HG03108 (cell line): ENCODE measurements at regions not wholly inside any gene's neighbourhood (a gene's known extent, or its start where the extent isn't known, plus 50 kb on each side); places are given as distances from the start of the nearest gene placed in this dataset.
"Not testable (repeated sequence)": the region's sequence is repeated elsewhere in the genome, so short reads cannot be mapped to it uniquely, and the experiment has no call there.

Source experiments
- ATAC-seq: cut with Tn5 transposase; IDR thresholded peaks from one replicate; pipeline ENCODE4 v1.9.1; 2021; ENCODE audit warnings: moderate library complexity; ENCODE audit not compliant: unreplicated experiment

GRCh38 chr12:9413862-9414261, 193.9 kb downstream of the KLRB1 start:
- ATAC-seq: not testable (repeated sequence)

DNA sequence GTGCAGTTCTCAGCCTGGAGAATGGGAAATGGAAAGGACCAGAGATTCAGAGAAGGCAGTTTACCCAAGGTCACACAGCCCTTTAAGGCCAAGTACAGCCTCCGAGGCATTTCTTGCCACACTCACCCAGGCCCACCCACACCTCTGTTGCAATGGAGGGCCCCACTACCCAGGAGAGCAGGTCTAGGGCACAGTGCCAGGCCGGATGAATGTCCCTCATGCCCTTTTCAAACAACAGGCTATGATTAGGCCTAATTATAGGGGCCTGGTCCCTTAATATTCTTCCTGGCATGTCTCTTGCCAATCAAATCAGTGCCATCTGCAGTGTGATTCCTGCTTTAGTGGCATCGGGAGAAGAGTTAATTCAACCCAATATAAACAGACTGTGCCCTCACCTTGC, 195.3 kb downstream of the KLRB1 start:
- not testable (repeated sequence) for ATAC-seq

DNA sequence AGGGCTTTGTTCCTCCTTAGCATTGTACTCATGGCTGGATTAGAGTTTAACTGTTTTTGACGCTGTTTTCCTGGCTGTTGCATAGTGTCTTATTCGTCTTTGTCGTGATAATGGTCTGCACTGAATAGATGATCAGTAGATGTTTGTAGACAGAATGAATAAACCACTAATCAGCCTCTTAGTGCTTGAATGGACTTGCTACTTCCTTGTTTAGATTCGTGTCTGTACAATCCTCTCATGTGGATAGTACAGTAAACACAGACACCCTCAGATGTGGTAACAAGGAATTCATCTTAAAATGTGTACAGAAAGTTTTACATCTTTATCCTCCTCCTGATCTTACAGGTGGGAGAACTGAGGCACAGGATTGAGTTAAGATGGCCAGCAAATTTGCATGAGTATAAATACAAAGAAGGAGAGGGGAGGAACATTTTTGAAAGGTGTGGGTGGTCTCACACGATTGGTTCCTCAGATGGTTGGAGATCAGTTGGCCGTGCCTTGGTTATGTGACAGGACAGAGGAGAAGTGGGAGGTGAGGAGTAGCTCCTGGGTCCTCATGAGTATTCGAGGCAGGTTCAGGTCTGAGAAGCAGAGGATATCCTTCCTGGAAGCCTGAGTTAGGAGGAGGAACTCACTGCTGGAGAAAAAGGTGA, 196.0 kb downstream of the KLRB1 start:
- ATAC-seq: not testable (repeated sequence)

DNA sequence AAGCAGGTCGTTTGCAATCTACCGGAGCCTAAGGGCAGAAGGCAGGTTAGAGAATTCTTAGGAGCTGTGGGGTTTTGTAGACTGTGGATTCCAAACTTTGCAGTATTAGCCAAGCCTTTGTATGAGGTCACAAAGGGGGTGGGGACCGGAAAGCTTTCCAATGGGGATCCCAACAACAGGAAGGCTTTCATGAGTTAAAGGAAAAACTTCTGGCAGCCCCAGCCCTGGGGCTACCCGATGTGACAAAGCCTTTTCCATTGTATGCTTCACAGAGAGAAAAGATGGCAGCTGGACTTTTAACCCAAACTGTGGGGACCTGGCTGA, 199.2 kb upstream of the PZP start:
- not testable (repeated sequence) for ATAC-seq

DNA sequence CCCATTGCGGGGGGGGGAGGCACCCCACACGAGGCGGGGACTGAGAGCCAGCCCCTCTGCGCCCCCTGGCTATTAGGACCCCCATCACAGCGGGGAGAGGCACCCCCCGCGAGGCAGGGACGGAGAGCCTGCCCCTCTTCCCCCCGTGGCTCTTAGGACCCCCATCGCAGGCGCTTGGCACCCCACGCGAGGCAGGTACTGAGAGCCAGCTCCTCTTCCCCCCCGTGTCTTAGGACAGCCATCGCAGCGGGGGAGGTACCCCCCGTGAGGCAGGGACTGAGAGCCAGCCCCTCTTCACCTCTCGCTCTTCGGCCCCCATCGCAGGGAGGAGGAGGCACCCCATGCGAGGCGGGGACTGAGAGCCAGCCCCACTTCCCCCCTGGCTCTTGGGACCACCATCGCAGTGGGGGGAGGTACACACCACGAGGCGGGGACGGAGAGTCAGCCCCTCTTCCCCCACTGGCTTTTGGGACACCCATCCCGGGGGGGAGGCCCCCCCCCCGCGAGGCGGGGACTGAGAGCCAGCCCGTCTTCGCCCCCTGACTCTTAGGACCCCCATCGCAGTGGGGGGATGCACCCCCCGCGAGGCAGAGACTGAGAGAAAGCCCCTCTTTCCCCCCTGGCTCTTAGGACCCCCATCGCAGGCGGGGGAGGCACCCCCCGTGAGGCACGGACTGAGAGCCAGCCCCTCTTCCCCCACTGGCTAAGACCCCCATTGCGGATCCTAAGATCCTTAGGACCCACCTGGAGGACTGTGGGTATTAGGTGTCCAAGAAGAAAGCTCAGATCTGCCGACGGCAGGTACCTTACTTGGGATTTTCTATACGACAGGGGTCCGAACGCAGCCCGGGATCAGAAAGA, 198.6 kb upstream of the PZP start:
- no peak for ATAC-seq

- ATAC-seq: no peak
Observed at GRCh38 chr12:9405886-9406563, 197.8 kb upstream of the PZP start.

DNA sequence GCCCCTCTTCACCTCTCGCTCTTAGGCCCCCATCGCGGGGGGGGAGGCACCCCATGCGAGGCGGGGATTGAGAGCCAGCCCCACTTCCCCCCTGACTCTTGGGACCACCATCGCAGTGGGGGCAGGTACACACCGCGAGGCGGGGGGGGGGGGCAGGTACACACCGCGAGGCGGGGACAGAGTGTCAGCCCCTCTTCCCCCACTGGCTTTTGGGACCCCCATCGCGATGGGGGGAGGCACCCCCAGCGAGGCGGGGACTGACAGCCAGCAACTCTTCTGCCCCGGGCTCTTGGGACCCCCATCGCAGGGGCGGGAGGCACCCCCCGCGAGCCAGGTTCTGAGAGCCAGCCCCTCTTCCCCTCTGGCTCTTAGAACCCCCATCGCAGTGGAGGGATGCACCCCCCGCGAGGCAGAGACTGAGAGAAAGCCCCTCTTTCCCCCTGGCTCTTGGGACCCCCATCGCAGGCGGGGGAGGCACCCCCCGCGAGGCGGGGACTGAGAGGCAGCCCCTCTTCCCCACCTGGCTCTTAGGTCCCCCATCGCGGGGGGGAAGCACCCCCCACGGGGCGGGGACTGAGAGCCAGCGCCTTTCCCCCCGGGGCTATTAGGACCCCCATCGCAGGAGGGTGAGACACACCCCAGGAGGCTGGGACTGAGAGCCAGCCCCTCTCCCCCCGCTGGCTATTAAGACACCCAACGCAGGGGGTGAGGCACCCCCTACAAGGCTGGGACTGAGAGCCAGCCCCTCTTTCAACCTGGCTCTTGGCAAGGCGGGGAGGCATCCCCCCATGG, 196.5 kb upstream of the PZP start:
- no peak for ATAC-seq

DNA sequence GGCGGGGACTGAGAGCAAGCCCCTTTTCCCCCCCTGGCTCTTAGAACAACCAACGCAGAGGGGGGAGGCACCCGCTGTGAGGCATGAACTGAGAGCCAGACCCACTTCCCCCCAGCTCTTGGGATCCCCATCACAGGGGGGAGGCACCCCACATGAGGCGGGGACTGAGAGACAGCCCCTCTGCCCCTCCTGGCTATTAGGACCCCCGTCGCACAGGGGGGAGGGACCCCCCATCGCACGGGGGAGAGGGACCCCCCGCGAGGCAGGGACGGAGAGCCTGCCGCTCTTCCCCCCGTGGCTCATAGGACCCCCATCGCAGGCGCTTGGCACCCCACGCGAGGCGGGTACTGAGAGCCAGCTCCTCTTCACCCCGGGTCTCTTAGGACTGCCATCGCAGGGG, 195.8 kb upstream of the PZP start:
- ATAC-seq: no peak

DNA sequence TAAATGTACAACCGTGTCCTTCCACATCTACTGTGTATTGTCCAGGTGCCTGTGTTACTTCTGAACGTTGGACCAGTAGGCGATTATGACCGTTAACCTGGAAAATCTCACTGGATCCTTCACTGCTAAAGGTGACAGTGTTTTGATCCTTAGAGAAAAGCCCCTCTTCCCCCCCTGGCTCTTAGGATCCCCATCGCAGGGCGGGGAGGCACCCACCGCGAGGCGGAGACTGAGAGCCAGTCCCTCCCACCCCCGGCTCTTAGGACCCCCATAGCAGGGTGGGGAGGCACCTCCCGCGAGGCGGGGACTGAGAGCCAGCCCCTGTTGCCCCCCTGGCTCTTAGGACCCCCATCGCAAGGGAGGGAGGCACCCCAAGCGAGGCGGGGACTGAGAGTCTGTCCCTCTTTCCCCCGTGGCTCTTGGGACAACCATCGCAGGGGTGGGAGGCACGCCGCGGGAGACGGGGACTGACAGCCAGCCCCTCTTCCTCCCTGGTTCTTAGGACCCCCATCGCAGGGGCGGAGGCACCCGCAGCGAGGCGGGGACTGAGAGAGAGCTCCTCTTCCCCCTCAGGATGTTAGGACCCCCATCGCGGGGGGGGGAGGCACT, 194.3 kb upstream of the PZP start:
- ATAC-seq: not testable (repeated sequence)

- not testable (repeated sequence) for ATAC-seq
Observed at GRCh38 chr12:9396367-9396766, 188.2 kb upstream of the PZP start.

- ATAC-seq: not testable (repeated sequence)
Observed at GRCh38 chr12:9395220-9395619, 187.0 kb upstream of the PZP start.

DNA sequence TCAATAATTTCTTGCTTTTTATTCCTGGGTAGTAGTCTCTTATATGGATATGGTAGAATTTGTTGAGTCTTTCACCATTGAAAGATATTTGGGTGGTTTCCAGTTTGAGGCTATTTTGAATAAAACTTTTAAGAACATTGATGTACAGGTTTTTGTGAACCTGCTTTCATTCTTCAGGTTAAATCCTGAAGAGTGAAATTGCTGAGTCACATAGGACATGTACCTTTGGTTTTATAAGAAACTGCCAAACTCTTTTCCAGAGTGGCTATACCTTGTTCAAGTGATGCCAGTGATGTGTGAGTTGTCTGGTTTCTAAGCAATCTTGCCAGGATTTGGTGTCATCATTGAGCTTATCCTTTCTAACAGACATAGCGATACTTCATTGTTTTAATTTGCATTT, 184.6 kb upstream of the PZP start:
- no peak for ATAC-seq

- no peak for ATAC-seq
Observed at GRCh38 chr12:9391815-9392214, 183.6 kb upstream of the PZP start.

DNA sequence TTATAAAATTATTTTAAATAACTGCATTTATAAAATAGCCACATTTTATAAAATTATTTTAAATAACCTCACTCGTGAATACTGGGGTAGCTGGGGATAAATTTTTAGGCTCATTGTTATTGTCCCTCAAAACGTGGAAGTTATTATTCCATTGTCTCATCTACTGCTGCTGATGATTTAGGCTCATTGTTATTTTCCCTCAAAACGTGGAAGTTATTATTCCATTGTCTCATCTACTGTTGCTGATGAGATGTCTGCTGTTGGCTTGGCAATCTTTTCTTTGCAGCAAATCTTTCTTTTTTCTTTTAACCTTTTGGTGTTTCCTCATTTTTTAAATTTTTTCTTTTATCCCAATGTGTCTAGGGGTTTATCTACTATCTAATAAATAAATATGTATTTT, 182.6 kb upstream of the PZP start:
- ATAC-seq: no peak

DNA sequence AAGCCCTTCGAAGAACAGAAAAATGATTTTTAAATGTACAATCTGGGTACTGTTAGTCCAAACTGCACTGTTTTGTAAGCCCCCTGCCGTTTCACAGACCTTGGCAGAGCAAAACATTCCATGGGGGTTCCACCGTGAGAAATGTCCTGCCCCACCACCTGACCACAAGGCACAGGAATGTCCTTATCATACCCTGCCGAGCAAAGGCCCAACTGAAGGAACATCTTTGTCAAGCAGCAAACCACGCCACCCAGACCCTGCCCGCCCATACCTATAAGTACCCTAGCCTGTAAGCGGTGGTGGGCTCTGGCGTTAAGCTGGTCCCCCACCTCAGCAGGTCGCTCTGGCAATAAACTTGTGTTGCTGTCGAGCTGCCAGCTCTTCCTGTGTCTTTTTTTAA, 181.6 kb upstream of the PZP start:
- no peak for ATAC-seq

DNA sequence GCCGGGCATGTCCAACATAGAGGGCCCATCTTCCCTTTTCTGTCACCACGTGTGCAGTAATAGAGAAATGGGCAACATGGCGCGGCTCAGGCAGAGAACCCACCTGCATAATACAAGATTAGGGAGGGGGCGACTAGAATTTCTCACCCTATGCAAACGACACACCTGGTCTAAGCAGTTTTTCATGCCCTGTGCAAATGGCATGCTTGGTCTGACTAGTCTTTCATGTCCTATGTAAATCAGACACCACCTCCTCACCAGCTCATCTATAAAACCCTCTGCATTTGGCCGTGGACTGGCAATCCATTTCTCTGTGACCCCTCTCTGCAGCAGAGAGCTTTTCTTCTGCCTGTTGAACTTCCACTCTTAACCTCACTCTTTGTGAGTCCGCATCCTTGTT, 180.2 kb upstream of the PZP start:
- ATAC-seq: no peak

DNA sequence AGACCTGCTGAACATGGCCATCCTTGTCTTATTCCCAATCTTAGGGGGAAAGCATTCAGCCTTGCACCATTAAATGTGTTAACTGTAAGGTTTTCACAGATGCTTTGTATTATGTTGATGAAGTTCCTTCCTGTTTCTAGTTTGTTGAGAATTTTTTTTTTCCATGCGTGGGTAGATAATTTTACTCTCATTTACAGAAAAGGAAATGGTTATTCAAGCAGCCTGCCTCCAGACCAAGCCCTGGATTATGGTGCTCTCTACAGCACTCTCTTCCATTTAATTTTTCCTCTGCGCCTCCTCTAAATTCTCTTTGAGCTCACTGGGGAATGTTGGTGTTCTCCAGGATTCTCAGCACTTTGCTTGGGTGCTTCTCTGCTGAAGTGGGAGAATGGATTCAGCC, 179.3 kb upstream of the PZP start:
- no peak for ATAC-seq

GRCh38 chr12:9383585-9383984, 175.4 kb upstream of the PZP start:
- no peak for ATAC-seq

- ATAC-seq: no peak
Observed at GRCh38 chr12:9381619-9382018, 173.4 kb upstream of the PZP start.

DNA sequence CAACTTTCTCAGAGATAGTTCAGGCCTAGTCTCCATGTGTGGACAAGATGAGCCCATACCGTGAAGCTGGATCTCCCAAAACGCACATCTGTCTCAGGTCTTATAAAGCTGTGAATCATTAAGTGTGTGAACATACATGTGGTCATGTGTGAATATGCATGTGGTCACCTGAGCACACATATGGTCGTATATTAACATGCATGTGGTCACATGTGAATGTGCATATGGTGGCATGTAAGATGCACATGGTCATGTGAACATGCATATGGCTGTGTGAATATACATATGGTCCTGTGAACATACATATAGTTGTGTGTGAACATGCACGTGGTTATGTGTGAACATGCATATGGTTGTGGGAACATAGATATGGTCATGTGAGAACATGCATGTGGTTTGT, 172.5 kb upstream of the PZP start:
- ATAC-seq: no peak
